Mesodermal cell (in vitro differentiated cells): ENCODE measurements at regions not wholly inside any gene's neighbourhood (a gene's known extent, or its start where the extent isn't known, plus 50 kb on each side); places are given as distances from the start of the nearest gene placed in this dataset.
"Not testable (repeated sequence)": the region's sequence is repeated elsewhere in the genome, so short reads cannot be mapped to it uniquely, and the experiment has no call there.

Source experiments
- H3K27ac ChIP-seq: 2 replicates; pipeline ENCODE4 v1.7.0; 2013; ENCODE audit warnings: mild to moderate bottlenecking, low read depth, low read length, moderate library complexity; ENCODE audit not compliant: severe bottlenecking
- H3K36me3 ChIP-seq: 2 replicates; pipeline ENCODE4 v1.7.1; 2013; ENCODE audit warnings: mild to moderate bottlenecking, low read length, moderate library complexity; ENCODE audit not compliant: control insufficient read depth, insufficient read depth
- H3K4me1 ChIP-seq: one replicate; pipeline ENCODE4 v1.7.1; 2013; ENCODE audit warnings: mild to moderate bottlenecking, low read length; ENCODE audit not compliant: insufficient read depth, control insufficient read depth, poor library complexity, severe bottlenecking
- H3K4me3 ChIP-seq: 2 replicates; pipeline ENCODE4 v1.7.0; 2013; ENCODE audit warnings: low read length, control low read depth, mild to moderate bottlenecking; ENCODE audit not compliant: insufficient read depth, poor library complexity, severe bottlenecking; ENCODE audit errors: extremely low read depth
- H3K9me3 ChIP-seq: 2 replicates; pipeline ENCODE4 v1.7.1; 2013; ENCODE audit warnings: mild to moderate bottlenecking, low read length, moderate library complexity; ENCODE audit not compliant: control insufficient read depth
- WGBS, 2 experiments: methylation state at CpG; one replicate each; pipeline ENCODE4 v1.1.5; 2013; ENCODE audit warnings: missing lambda C conversion rate in 2 of 2; ENCODE audit not compliant: insufficient coverage in 2 of 2; 5-methylcytosine and 5-hydroxymethylcytosine counted together

- H3K4me3 ChIP-seq, H3K4me1 ChIP-seq, H3K9me3 ChIP-seq, H3K36me3 ChIP-seq, H3K27ac ChIP-seq: not testable (repeated sequence)
- WGBS, 2 experiments: no CpG with 5 or more reads among the region's 7 CpGs
These were observed 1535.5 kb downstream of the KHDRBS2 start for GRCh38 chr6:60750353-60751081.

- not testable (repeated sequence) for H3K27ac ChIP-seq, H3K4me3 ChIP-seq, H3K9me3 ChIP-seq, H3K36me3 ChIP-seq, H3K4me1 ChIP-seq
- 43 to 100% methylated on average over 1 of the region's 2 CpGs for WGBS, 2 experiments
These were observed 1538.1 kb downstream of the KHDRBS2 start for GRCh38 chr6:60747765-60748556.

GRCh38 chr6:60737764-60738425 is 1548.1 kb downstream of the KHDRBS2 start:
- 85 to 100% methylated on average over 1 to 2 of the region's 2 CpGs for WGBS, 2 experiments
- H3K9me3 ChIP-seq: not testable (repeated sequence)

GRCh38 chr6:60737315-60737714 is 1548.7 kb downstream of the KHDRBS2 start:
- not testable (repeated sequence) for H3K36me3 ChIP-seq, H3K27ac ChIP-seq, H3K9me3 ChIP-seq, H3K4me3 ChIP-seq, H3K4me1 ChIP-seq
- 87 to 93% methylated on average over 2 to 5 of the region's 6 CpGs for WGBS, 2 experiments

More at GRCh38 chr6:60737764-60738425, 1548.1 kb downstream of the KHDRBS2 start:
- not testable (repeated sequence) for H3K27ac ChIP-seq, H3K36me3 ChIP-seq, H3K4me1 ChIP-seq, H3K4me3 ChIP-seq

GRCh38 chr6:60723935-60724334 is 1562.1 kb downstream of the KHDRBS2 start:
- H3K36me3 ChIP-seq, H3K4me1 ChIP-seq, H3K4me3 ChIP-seq, H3K27ac ChIP-seq, H3K9me3 ChIP-seq: not testable (repeated sequence)
- WGBS, 2 experiments: 85 to 91% methylated on average over 2 of the region's 5 CpGs

- H3K36me3 ChIP-seq: no peaks in the 10 kb centered on the region
- WGBS, 2 experiments: 91 to 93% methylated on average over 4 of the region's 4 CpGs
- no peaks in the 10 kb centered on the region for H3K9me3 ChIP-seq
- H3K4me1 ChIP-seq: no peaks in the 10 kb centered on the region
- H3K4me3 ChIP-seq: no peak overlapping the region
- no peak overlapping the region for H3K27ac ChIP-seq
These were observed 1590.8 kb downstream of the KHDRBS2 start for GRCh38 chr6:60695232-60695631.

GRCh38 chr6:60687085-60687484 is 1598.9 kb downstream of the KHDRBS2 start:
- WGBS, 2 experiments: no CpG with 5 or more reads among the region's 1 CpG
- no peaks in the 10 kb centered on the region for H3K4me1 ChIP-seq
- no peak overlapping the region for H3K27ac ChIP-seq
- H3K4me3 ChIP-seq: no peak overlapping the region
- no peaks in the 10 kb centered on the region for H3K9me3 ChIP-seq
- no peaks in the 10 kb centered on the region for H3K36me3 ChIP-seq

GRCh38 chr6:60681806-60682205 is 1604.2 kb downstream of the KHDRBS2 start:
- Histone ChIP-seq H3K4me1 (no peaks in the 10 kb centered on the region), H3K27ac (no peak overlapping the region), H3K36me3 (no peaks in the 10 kb centered on the region), H3K4me3 (no peak overlapping the region), H3K9me3 (no peaks in the 10 kb centered on the region)

GRCh38 chr6:60679175-60679574 is 1606.8 kb downstream of the KHDRBS2 start:
- Histone ChIP-seq H3K27ac (no peak overlapping the region), H3K4me3 (no peak overlapping the region), H3K36me3 (no peaks in the 10 kb centered on the region), H3K4me1 (no peaks in the 10 kb centered on the region), H3K9me3 (no peaks in the 10 kb centered on the region)
- 100% methylated on average over 1 of the region's 2 CpGs for WGBS, 2 experiments

- Histone ChIP-seq H3K4me1 (no peaks in the 10 kb centered on the region), H3K4me3 (no peak overlapping the region), H3K36me3 (no peaks in the 10 kb centered on the region), H3K9me3 (no peaks in the 10 kb centered on the region), H3K27ac (no peak overlapping the region)
These were observed 1614.7 kb downstream of the KHDRBS2 start for GRCh38 chr6:60671369-60671768.

GRCh38 chr6:60670036-60670435 is 1616.0 kb downstream of the KHDRBS2 start:
- H3K36me3 ChIP-seq: no peaks in the 10 kb centered on the region
- H3K27ac ChIP-seq: no peak overlapping the region
- no peaks in the 10 kb centered on the region for H3K9me3 ChIP-seq
- no peaks in the 10 kb centered on the region for H3K4me1 ChIP-seq
- H3K4me3 ChIP-seq: no peak overlapping the region
